GM18951 (cell line): ENCODE measurements at regions not wholly inside any gene's neighbourhood (a gene's known extent, or its start where the extent isn't known, plus 50 kb on each side); places are given as distances from the start of the nearest gene placed in this dataset.

ENCODE experiments used
- POLR2A ChIP-seq: IDR thresholded peaks from 4 replicates; pipeline ENCODE4 v1.6.1; 2011; ENCODE audit warnings: mild to moderate bottlenecking; ENCODE audit not compliant: insufficient read length, insufficient read depth; ENCODE audit errors: extremely low read depth
- in situ Hi-C: fragments of 300-500 bp; cut with MboI; formaldehyde crosslinking; loops from one replicate; pipeline ENCODE4 v1.12.0; 2022; ENCODE audit warnings: low sequenced_read_pairs, mixed read lengths, inconsistent platforms; ENCODE audit not compliant: unreplicated experiment

- in situ Hi-C loops = loop anchor here (25.0 kb wide), 1 partner anchor 1451 kb away; no protein-coding TSS in a partner anchor
- no peak for TF ChIP-seq POLR2A
These were observed 130.9 kb upstream of the VPREB1 start for GRCh38 chr22:22113701-22114100.

- no peak for TF ChIP-seq POLR2A
These were observed 130.1 kb upstream of the TOP3B start for GRCh38 chr22:22112533-22113294.

DNA sequence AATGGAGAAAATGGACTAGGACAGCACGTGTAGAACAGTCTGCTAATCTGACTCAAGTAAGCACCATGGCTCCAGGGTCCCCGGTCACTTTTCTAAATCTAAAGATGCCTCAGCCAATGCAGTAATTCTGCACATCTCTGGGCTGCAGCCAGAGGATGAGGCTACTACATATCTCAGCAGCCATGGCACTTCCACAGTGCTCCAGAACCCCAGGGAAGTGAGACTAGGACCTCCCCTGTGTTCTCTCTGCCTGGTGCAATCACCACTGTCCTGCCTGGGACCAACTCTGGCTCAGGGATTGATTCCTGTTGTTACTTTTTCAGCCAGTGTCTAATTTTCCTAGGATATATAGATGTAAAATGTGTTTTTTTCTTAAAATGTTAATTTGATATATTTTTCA lies 129.4 kb upstream of the TOP3B start:
- no peak for TF ChIP-seq POLR2A
- in situ Hi-C loops = loop anchor here (25.0 kb wide), 1 partner anchor 1450 kb away; no protein-coding TSS in a partner anchor

More at GRCh38 chr22:22112533-22113294, 130.1 kb upstream of the TOP3B start:
- in situ Hi-C loops = loop anchor here (25.0 kb wide), 1 partner anchor 1450 kb away; no protein-coding TSS in a partner anchor

DNA sequence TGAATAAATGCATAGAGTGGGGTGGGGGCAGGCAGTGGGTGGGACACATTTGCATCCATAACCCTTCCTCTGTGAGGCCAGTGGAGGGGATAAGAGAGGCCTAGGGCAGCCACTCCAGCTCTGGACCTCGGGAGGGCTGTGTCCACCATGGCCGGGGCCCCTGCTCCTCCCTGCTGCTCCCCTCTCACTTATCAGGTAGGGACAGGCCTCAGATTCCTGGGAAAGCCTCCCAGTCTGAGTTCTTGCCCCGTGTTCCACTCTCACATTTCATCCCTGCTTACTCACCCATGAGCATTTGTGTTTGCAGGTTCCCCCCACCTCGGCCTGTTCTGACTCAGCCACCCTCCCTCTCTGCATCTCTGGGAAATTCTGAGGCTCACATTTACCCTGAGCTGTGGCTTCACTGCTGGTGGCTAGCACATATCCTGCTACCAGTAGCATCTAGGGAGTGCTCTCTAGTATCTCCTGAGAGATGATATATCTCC lies 128.7 kb upstream of the TOP3B start:
- TF ChIP-seq POLR2A = peak; percentile 39
- in situ Hi-C loops = loop anchor here (25.0 kb wide), 1 partner anchor 1449 kb away; no protein-coding TSS in a partner anchor

GRCh38 chr22:22110548-22111266 lies 128.1 kb upstream of the TOP3B start:
- no peak for TF ChIP-seq POLR2A
- in situ Hi-C loops = loop anchor here (25.0 kb wide), 1 partner anchor 1448 kb away; no protein-coding TSS in a partner anchor

DNA sequence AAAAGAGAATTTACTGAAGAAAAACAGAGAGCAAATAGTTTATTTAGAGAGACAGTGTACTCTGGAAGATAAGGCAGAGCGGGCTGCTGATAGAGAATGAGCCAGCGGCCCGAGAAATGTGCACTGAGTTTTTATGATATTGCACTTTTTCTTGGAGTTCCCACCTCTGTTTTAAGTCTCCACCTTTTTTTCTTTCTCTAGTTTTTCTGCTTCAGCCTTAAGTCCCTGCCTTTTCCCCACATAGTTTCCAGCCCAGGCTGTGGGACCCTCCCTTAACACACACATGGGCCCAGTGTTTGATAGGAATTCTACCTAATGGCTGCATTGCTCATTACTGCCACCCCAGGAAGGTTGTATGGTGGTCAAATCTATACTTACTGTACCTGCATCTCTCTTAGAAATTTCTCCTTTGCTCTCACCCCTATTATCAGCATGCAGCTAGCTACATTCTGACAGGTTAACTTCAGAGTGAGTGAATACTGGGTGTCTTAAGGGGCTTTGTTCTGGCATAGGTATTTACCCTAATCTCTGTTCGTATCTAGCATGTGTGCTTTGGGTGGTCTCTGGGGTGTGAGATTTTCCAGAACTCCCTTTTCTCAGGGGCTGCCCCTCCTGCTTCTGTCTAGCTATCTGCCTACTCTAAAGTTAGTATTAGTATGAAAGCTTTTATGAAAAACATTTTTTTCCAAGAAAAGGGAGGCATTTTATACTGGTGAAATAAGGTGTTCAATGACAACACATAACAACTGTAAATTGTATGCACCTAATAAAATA lies 127.3 kb upstream of the TOP3B start:
- in situ Hi-C loops = loop anchor here (25.0 kb wide), 1 partner anchor 1448 kb away; no protein-coding TSS in a partner anchor
- TF ChIP-seq POLR2A = no peak

- in situ Hi-C loops = loop anchor here (25.0 kb wide), 1 partner anchor 1445 kb away; no protein-coding TSS in a partner anchor
- TF ChIP-seq POLR2A = no peak
These were observed 124.3 kb upstream of the TOP3B start for GRCh38 chr22:22106855-22107254.

DNA sequence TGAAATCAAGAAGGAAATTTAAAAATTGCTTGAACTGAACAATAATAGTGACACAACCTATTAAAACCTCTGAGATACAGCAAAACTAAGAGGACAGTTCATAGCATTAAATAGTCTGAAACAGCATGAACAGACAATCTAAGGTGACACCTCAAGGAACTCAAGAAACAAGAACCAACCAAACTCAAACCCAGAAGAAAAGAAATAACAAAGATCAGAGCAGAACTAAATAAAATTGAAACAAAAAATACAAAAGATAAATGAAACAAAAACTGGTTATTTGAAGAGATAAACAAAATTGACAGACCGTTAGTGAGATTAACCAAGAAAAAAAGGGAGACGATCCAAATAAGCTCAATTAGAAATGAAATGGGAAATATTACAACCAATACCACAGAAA lies 122.8 kb upstream of the TOP3B start:
- in situ Hi-C loops = loop anchor here (25.0 kb wide), 1 partner anchor 1443 kb away; no protein-coding TSS in a partner anchor
- no peak for TF ChIP-seq POLR2A

DNA sequence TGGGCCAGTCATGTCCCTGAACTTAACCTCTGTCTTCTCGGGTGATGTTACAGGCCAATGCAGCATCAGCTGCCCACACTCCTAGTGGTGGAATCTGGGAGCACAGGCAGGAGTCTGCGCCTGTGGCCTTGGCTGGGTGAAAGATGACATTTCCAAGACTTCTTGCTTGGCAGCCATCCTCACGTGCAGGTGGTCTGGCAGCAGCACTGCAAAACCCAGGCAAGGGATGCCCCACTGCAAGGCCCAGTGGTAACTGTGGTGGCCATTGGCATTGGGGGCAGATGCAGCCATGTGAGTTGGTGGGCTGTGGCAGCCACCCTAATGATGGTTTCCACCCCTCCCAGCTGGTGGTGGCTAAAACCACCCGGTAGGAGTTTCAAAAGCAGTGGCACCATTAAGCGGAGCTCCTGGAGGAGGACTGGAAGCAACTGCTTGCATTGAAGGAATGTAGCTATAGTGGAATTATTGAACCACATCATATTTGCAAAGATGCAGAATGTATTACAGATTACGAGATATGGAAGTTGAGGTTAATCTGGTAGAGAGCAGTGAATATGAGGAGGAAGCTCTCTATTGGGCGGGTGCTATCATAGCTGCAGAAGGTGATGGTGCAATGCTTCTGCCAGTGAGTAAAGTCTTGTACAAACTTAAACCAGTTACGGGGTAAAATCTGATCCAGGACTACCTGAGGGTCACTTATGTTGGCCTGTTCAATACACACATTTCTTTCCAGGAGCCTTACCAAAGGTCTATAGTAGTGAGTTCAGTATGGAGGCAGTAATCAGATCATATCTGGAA lies 120.7 kb upstream of the TOP3B start:
- no peak for TF ChIP-seq POLR2A
- in situ Hi-C loops = loop anchor here (25.0 kb wide), 1 partner anchor 1441 kb away; no protein-coding TSS in a partner anchor

- no peak for TF ChIP-seq POLR2A
- in situ Hi-C loops = loop anchor here (25.0 kb wide), 1 partner anchor 1438 kb away; no protein-coding TSS in a partner anchor
These were observed 117.5 kb upstream of the TOP3B start for GRCh38 chr22:22099833-22100812.

GRCh38 chr22:22099194-22099486 lies 116.6 kb upstream of the TOP3B start:
- no peak for TF ChIP-seq POLR2A
- in situ Hi-C loops = no loop called here
